HepG2 (cell line): ENCODE measurements at regions not wholly inside any gene's neighbourhood (a gene's known extent, or its start where the extent isn't known, plus 50 kb on each side); places are given as distances from the start of the nearest gene placed in this dataset.

ENCODE experiments used
- ATAC-seq: fragments of 200-7000 bp; cut with Tn5 transposase; 3 replicates; pipeline ENCODE4 v1.9.1; 2020; ENCODE audit warnings: mild to moderate bottlenecking, moderate library complexity
- BruUV-seq: library from RNA; stranded (reverse); fragments of 400-500 nt; replicated peaks from 2 replicates; lab custom pipeline; 2021; lab: Mats Ljungman, UMichigan
- CTCF ChIA-PET: fragments of 300-600 bp; formaldehyde crosslinking; extraction: SDS; loops from one replicate; lab custom pipeline; 2021; ENCODE audit warnings: low total read pairs, inconsistent platforms, low intra/inter-chr PET ratio; lab: Yijun Ruan, JAX
- POLR2A ChIA-PET: fragments of 350-600 bp; sonication (Branson Sonifier 250); formaldehyde crosslinking; loops from one replicate; lab custom pipeline; 2020; ENCODE audit warnings: antibody characterized with exemption, inconsistent platforms; lab: Yijun Ruan, JAX
- DNase-seq: peaks from one replicate; pipeline ENCODE4 v3.0.0-alpha.2; 2015; ENCODE audit warnings: low spot score
- FAIRE-seq: peaks from 3 replicates; lab custom pipeline; 2011; peaks lifted over from hg19 to GRCh38; lab: Jason Lieb, UNC
- H2AFZ ChIP-seq: one replicate; pipeline ENCODE4 v1.6.1; 2011; ENCODE audit warnings: low read length, inconsistent platforms
- H3K27ac ChIP-seq: fragments of 300-600 bp; 3 replicates; pipeline ENCODE4 v1.8.0; 2011; ENCODE audit warnings: mixed run types, mild to moderate bottlenecking, mixed read lengths, low read length, inconsistent platforms; ENCODE audit not compliant: insufficient read depth; ENCODE audit errors: extremely low read length
- H3K27me3 ChIP-seq, 2 experiments: fragments of 200-600 bp in 1 of 2; 2 replicates in 1 of 2; 3 replicates in 1 of 2; pipeline versions ENCODE4 v1.6.0 to v1.8.0; 2011; ENCODE audit warnings: low read length in 2 of 2, mild to moderate bottlenecking in 2 of 2, moderate library complexity in 2 of 2, inconsistent platforms in 1 of 2; ENCODE audit not compliant: insufficient read depth in 2 of 2, control insufficient read depth in 1 of 2
- H3K36me3 ChIP-seq, 2 experiments: fragments of 200-600 bp in 1 of 2; replicated peaks in 1 of 2; 2 replicates in 1 of 2; 3 replicates in 1 of 2; pipeline versions ENCODE4 v1.5.1 to v1.8.0; 2011; ENCODE audit warnings: low read length in 2 of 2, inconsistent platforms in 1 of 2; ENCODE audit not compliant: insufficient read depth in 2 of 2, control insufficient read depth in 1 of 2
- H3K4me1 ChIP-seq: 2 replicates; pipeline ENCODE4 v1.5.1; 2012; ENCODE audit warnings: low read length, inconsistent platforms; ENCODE audit not compliant: insufficient read depth
- H3K4me2 ChIP-seq: 2 replicates; pipeline ENCODE4 v1.6.0; 2011; ENCODE audit warnings: low read depth, low read length, inconsistent platforms
- H3K4me3 ChIP-seq, 3 experiments: fragments of 200-600 bp in 1 of 3; sonication (generic), shearing (Covaris generic) in 1 of 3; replicated peaks in 1 of 3; 2 replicates each; pipeline ENCODE4 v1.5.1; 2011 to 2016; ENCODE audit warnings: low read length in 3 of 3, inconsistent platforms in 2 of 3, low read depth in 2 of 3, mild to moderate bottlenecking in 2 of 3, control low read depth in 1 of 3, mixed read lengths in 1 of 3; ENCODE audit not compliant: insufficient read depth in 1 of 3
- H3K79me2 ChIP-seq: one replicate; pipeline ENCODE4 v1.6.1; 2011; ENCODE audit warnings: low read length, inconsistent platforms; ENCODE audit not compliant: insufficient read depth
- H3K9ac ChIP-seq: 2 replicates; pipeline ENCODE4 v1.6.0; 2011; ENCODE audit warnings: mild to moderate bottlenecking, low read depth, low read length, inconsistent platforms; ENCODE audit not compliant: insufficient read depth
- H3K9me3 ChIP-seq: 2 replicates; pipeline ENCODE4 v1.5.1; 2012; ENCODE audit warnings: mild to moderate bottlenecking, low read length
- H4K20me1 ChIP-seq: 2 replicates; pipeline ENCODE4 v1.6.0; 2011; ENCODE audit warnings: inconsistent platforms, mild to moderate bottlenecking, low read length, moderate library complexity; ENCODE audit not compliant: insufficient read depth
- ARNT2 ChIP-seq: sonication (generic); formaldehyde crosslinking; IDR thresholded peaks from 2 replicates; pipeline ENCODE4 v1.8.0; 2022; ENCODE audit warnings: mild to moderate bottlenecking, low read depth, missing genetic modification reagents, moderate library complexity
- ESRRA ChIP-seq: sonication (generic); formaldehyde crosslinking; IDR thresholded peaks from 2 replicates; pipeline ENCODE4 v1.5.1; 2020; ENCODE audit warnings: mild to moderate bottlenecking, low read depth, missing genetic modification reagents
- FOSL2 ChIP-seq: sonication (generic); formaldehyde crosslinking; IDR thresholded peaks from 2 replicates; pipeline ENCODE4 v1.4.0; 2020; ENCODE audit warnings: missing genetic modification reagents
- HDAC6 ChIP-seq: fragments of 200-600 bp; sonication (generic); IDR thresholded peaks from 2 replicates; pipeline ENCODE4 v1.7.0; 2017; ENCODE audit warnings: mild to moderate bottlenecking, antibody characterized with exemption, low read length, low read depth
- HNRNPUL1 ChIP-seq: fragments of 200-400 bp; formaldehyde crosslinking; IDR thresholded peaks from 2 replicates; pipeline ENCODE4 v1.6.1; 2017; ENCODE audit warnings: low read depth, mild to moderate bottlenecking, low read length, moderate library complexity
- IKZF4 ChIP-seq: sonication (generic); formaldehyde crosslinking; IDR thresholded peaks from 2 replicates; pipeline ENCODE4 v1.5.1; 2020; ENCODE audit warnings: borderline replicate concordance, mild to moderate bottlenecking, low read depth, missing genetic modification reagents; ENCODE audit errors: not compliant biosample characterization
- KLF6 ChIP-seq: IDR thresholded peaks from 2 replicates; pipeline ENCODE4 v1.8.0; 2016; ENCODE audit warnings: missing biosample characterization, missing genetic modification reagents
- PITX1 ChIP-seq: sonication (generic); formaldehyde crosslinking; IDR thresholded peaks from 2 replicates; pipeline ENCODE4 v1.5.1; 2020; ENCODE audit warnings: mild to moderate bottlenecking, missing genetic modification reagents
- TSC22D2 ChIP-seq: sonication (generic); formaldehyde crosslinking; IDR thresholded peaks from 2 replicates; pipeline ENCODE4 v1.5.1; 2020; ENCODE audit warnings: missing genetic modification reagents, mild to moderate bottlenecking, borderline replicate concordance
- ZFP41 ChIP-seq: sonication (generic); formaldehyde crosslinking; IDR thresholded peaks from 2 replicates; pipeline ENCODE4 v1.4.0; 2020; ENCODE audit warnings: mild to moderate bottlenecking, missing genetic modification reagents, borderline replicate concordance
- ZNF180 ChIP-seq: sonication (generic); formaldehyde crosslinking; IDR thresholded peaks from 2 replicates; pipeline ENCODE4 v1.4.0; 2020; ENCODE audit warnings: low read depth, missing genetic modification reagents, borderline replicate concordance
- ZNF205 ChIP-seq: IDR thresholded peaks from 2 replicates; pipeline ENCODE4 v1.6.1; 2018; ENCODE audit warnings: missing biosample characterization, missing genetic modification reagents
- ZNF3 ChIP-seq: IDR thresholded peaks from 2 replicates; pipeline ENCODE4 v1.7.0; 2017; ENCODE audit warnings: inconsistent platforms
- ZNF329 ChIP-seq: sonication (generic); formaldehyde crosslinking; IDR thresholded peaks from 2 replicates; pipeline ENCODE4 v1.9.0; 2021; ENCODE audit warnings: low read depth, mild to moderate bottlenecking, missing genetic modification reagents
- ZNF33B ChIP-seq: sonication (generic); formaldehyde crosslinking; IDR thresholded peaks from 2 replicates; pipeline ENCODE4 v1.5.1; 2020; ENCODE audit warnings: mild to moderate bottlenecking, missing genetic modification reagents
- ZNF709 ChIP-seq: sonication (generic); formaldehyde crosslinking; IDR thresholded peaks from 2 replicates; pipeline ENCODE4 v1.5.0; 2020; ENCODE audit warnings: mild to moderate bottlenecking, missing genetic modification reagents
- ZNF746 ChIP-seq: sonication (generic); formaldehyde crosslinking; IDR thresholded peaks from 2 replicates; pipeline ENCODE4 v1.8.0; 2022; ENCODE audit warnings: mild to moderate bottlenecking, missing genetic modification reagents
- WGBS: methylation state at CpG from one replicate; pipeline ENCODE4 v1.1.6; 2017; ENCODE audit warnings: low lambda C conversion rate; 5-methylcytosine and 5-hydroxymethylcytosine counted together
- in situ Hi-C: cut with HindIII; loops from 2 replicates; pipeline ENCODE4 v1.10.0; 2017; ENCODE audit warnings: low pct_unique_long_range_greater_than_20kb; ENCODE audit not compliant: extremely low pct_ligation_motif_present
- intact Hi-C: fragments of 100-400 bp; cut with micrococcal nuclease; formaldehyde crosslinking; loops from one replicate; pipeline ENCODE4 v1.10.0; 2022; ENCODE audit not compliant: unreplicated experiment
- TF ChIP-seq, protein P1 (sequence below): sonication (generic); formaldehyde crosslinking; IDR thresholded peaks from 2 replicates; pipeline ENCODE4 v1.4.0; 2020; ENCODE audit warnings: missing genetic modification reagents, borderline replicate concordance
- TF ChIP-seq, protein P2 (sequence below): sonication (generic); formaldehyde crosslinking; IDR thresholded peaks from 2 replicates; pipeline ENCODE4 v1.4.0; 2020; ENCODE audit warnings: missing genetic modification reagents, mild to moderate bottlenecking, borderline replicate concordance
- TF ChIP-seq, protein P3 (sequence below): sonication (generic); formaldehyde crosslinking; IDR thresholded peaks from 2 replicates; pipeline ENCODE4 v1.4.0; 2020; ENCODE audit warnings: missing genetic modification reagents

DNA sequence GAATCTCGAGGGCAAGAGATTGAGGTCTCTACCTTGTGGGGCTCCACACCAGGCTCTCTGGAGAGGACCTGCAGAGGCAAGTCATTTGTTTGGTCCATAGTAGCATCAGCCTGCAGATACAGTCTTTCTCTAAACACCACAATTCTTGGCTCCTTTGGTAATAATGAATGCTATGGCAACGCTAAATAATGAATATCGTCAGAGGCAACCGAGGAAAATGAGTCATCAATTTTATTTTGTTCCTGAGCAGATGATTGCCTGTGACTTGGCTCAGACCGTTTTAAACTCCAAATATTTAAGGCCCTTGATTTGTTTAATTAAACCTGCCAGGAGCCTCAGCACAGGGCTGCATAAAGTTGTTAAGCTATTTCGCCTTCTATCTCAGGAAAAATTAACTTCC is 924.1 kb upstream of the TMEM132C start:
- no TSS peak for BruUV-seq
- POLR2A ChIA-PET = no interaction called here

More for the DNA sequence above, 924.1 kb upstream of the TMEM132C start:
- H3K4me2 ChIP-seq = no peak overlapping the region
- intact Hi-C loops = no loop called here
- no peaks in the 10 kb centered on the region for H4K20me1 ChIP-seq
- ATAC-seq (no peak), DNase-seq (no peak)
- no peak overlapping the region for H2AFZ ChIP-seq
- no peak overlapping the region for H3K9ac ChIP-seq
- in situ Hi-C loops = no loop called here
- CTCF ChIA-PET = no interaction called here
- WGBS = 12% methylated on average over 6 of the region's 6 CpGs
- no peak overlapping the region for H3K4me3 ChIP-seq
- H3K27ac ChIP-seq = no peak overlapping the region
- no peaks in the 10 kb centered on the region for H3K79me2 ChIP-seq
- peaks cover 17% of the 10 kb centered on the region for H3K9me3 ChIP-seq
- H3K27me3 ChIP-seq = no peaks in the 10 kb centered on the region
- H3K36me3 ChIP-seq = no peaks in the 10 kb centered on the region
- H3K4me1 ChIP-seq = no peaks in the 10 kb centered on the region
- TF ChIP-seq ZNF746 (CRISPR knock-in tag) (no peak), ARNT2 (no peak), ESRRA (CRISPR knock-in tag) (no peak), ZNF3 (no peak), ZFP41 (CRISPR knock-in tag) (no peak), PITX1 (no peak), IKZF4 (CRISPR knock-in tag) (no peak), HDAC6 (no peak), HNRNPUL1 (no peak), FOSL2 (CRISPR knock-in tag) (no peak), ZNF709 (no peak), TSC22D2 (no peak), ZNF180 (CRISPR knock-in tag) (no peak), ZNF33B (no peak), ZNF205 (no peak), KLF6 (CRISPR knock-in tag) (no peak), ZNF329 (CRISPR knock-in tag) (no peak)
- TF ChIP-seq, protein P1, sequence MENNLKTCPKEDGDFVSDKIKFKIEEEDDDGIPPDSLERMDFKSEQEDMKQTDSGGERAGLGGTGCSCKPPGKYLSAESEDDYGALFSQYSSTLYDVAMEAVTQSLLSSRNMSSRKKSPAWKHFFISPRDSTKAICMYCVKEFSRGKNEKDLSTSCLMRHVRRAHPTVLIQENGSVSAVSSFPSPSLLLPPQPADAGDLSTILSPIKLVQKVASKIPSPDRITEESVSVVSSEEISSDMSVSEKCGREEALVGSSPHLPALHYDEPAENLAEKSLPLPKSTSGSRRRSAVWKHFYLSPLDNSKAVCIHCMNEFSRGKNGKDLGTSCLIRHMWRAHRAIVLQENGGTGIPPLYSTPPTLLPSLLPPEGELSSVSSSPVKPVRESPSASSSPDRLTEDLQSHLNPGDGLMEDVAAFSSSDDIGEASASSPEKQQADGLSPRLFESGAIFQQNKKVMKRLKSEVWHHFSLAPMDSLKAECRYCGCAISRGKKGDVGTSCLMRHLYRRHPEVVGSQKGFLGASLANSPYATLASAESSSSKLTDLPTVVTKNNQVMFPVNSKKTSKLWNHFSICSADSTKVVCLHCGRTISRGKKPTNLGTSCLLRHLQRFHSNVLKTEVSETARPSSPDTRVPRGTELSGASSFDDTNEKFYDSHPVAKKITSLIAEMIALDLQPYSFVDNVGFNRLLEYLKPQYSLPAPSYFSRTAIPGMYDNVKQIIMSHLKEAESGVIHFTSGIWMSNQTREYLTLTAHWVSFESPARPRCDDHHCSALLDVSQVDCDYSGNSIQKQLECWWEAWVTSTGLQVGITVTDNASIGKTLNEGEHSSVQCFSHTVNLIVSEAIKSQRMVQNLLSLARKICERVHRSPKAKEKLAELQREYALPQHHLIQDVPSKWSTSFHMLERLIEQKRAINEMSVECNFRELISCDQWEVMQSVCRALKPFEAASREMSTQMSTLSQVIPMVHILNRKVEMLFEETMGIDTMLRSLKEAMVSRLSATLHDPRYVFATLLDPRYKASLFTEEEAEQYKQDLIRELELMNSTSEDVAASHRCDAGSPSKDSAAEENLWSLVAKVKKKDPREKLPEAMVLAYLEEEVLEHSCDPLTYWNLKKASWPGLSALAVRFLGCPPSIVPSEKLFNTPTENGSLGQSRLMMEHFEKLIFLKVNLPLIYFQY (CRISPR knock-in tag) = no peak
- TF ChIP-seq, protein P2, sequence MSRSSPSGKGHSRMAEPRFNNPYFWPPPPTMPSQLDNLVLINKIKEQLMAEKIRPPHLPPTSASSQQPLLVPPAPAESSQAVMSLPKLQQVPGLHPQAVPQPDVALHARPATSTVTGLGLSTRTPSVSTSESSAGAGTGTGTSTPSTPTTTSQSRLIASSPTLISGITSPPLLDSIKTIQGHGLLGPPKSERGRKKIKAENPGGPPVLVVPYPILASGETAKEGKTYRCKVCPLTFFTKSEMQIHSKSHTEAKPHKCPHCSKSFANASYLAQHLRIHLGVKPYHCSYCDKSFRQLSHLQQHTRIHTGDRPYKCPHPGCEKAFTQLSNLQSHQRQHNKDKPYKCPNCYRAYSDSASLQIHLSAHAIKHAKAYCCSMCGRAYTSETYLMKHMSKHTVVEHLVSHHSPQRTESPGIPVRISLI (CRISPR knock-in tag) = no peak
- TF ChIP-seq, protein P3, sequence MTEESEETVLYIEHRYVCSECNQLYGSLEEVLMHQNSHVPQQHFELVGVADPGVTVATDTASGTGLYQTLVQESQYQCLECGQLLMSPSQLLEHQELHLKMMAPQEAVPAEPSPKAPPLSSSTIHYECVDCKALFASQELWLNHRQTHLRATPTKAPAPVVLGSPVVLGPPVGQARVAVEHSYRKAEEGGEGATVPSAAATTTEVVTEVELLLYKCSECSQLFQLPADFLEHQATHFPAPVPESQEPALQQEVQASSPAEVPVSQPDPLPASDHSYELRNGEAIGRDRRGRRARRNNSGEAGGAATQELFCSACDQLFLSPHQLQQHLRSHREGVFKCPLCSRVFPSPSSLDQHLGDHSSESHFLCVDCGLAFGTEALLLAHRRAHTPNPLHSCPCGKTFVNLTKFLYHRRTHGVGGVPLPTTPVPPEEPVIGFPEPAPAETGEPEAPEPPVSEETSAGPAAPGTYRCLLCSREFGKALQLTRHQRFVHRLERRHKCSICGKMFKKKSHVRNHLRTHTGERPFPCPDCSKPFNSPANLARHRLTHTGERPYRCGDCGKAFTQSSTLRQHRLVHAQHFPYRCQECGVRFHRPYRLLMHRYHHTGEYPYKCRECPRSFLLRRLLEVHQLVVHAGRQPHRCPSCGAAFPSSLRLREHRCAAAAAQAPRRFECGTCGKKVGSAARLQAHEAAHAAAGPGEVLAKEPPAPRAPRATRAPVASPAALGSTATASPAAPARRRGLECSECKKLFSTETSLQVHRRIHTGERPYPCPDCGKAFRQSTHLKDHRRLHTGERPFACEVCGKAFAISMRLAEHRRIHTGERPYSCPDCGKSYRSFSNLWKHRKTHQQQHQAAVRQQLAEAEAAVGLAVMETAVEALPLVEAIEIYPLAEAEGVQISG (CRISPR knock-in tag) = no peak
- TF ChIP-seq, all 625 proteins: peak for 0
- FAIRE-seq = no peak
